ENCODE measurements at regions not wholly inside any gene's neighbourhood (a gene's known extent, or its start where the extent isn't known, plus 50 kb on each side); places are given as distances from the start of the nearest gene placed in this dataset.

DNA sequence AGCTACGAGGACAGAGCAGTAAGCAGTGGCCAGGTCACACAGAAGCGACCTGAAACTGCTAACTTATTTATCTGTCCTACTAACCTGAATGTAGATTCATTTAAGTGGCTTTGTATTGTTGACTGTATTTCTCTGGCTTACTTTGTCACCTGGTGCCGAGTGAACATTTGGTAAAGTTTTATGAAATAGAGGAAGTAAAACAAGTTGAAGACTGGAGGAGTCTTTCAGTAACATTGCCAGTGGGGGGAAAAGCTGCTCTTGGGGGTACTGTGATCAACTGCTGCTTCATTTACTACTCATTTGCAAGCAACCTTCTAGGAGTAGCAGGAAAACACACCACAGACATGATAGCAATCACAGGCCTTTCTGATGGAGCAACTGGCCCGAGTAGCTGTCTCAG is 615.0 kb downstream of the FGF9 start:
- no peak for DNase-seq
- no peak for TF ChIP-seq POLR2A (IDR thresholded peaks at IDR 0.05)
- TF ChIP-seq, protein P1, sequence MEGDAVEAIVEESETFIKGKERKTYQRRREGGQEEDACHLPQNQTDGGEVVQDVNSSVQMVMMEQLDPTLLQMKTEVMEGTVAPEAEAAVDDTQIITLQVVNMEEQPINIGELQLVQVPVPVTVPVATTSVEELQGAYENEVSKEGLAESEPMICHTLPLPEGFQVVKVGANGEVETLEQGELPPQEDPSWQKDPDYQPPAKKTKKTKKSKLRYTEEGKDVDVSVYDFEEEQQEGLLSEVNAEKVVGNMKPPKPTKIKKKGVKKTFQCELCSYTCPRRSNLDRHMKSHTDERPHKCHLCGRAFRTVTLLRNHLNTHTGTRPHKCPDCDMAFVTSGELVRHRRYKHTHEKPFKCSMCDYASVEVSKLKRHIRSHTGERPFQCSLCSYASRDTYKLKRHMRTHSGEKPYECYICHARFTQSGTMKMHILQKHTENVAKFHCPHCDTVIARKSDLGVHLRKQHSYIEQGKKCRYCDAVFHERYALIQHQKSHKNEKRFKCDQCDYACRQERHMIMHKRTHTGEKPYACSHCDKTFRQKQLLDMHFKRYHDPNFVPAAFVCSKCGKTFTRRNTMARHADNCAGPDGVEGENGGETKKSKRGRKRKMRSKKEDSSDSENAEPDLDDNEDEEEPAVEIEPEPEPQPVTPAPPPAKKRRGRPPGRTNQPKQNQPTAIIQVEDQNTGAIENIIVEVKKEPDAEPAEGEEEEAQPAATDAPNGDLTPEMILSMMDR (IDR thresholded peaks at IDR 0.05): no peak
- no peak for TF ChIP-seq EP300 (IDR thresholded peaks at IDR 0.05)
- no peak for TF ChIP-seq POLR2AphosphoS5 (IDR thresholded peaks at IDR 0.05)
- Histone ChIP-seq H3K9me3 (no peaks in the 10 kb centered on the region), H3K27me3 (no peaks in the 10 kb centered on the region), H3K36me3 (no peaks in the 10 kb centered on the region), H3K4me1 (no peaks in the 10 kb centered on the region), H3K27ac (no peak overlapping the region), H3K4me3 (no peak overlapping the region)
- 81 to 93% methylated on average over 4 of the region's 4 CpGs for WGBS, 2 donors
- intact Hi-C loops (cut with DNase I): no loop called here

DNA sequence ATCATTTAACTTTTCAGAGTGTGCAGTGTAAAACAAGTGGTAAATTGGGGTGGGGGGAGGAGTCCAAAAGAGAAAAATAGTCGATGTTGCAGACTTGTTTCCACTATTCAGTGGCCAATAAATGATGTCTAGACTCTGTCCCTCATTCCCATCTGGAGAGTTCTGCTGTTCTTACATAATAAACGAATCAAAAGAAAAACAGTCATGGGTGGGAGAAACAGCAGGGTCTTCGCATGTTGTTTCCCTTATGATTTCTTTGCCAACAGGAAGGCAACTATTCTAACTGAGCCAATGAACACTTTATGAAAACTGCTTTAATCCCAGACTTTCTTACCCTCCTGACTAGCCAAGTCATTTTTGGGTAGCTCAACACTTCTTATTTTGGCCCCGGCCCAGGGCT is 615.5 kb downstream of the FGF9 start:
- Histone ChIP-seq H3K4me1 (no peaks in the 10 kb centered on the region), H3K9me3 (no peaks in the 10 kb centered on the region), H3K4me3 (no peak overlapping the region), H3K36me3 (no peaks in the 10 kb centered on the region), H3K27me3 (no peaks in the 10 kb centered on the region), H3K27ac (no peak overlapping the region)
- no peak for TF ChIP-seq POLR2AphosphoS5 (IDR thresholded peaks at IDR 0.05)
- TF ChIP-seq EP300 (IDR thresholded peaks at IDR 0.05): no peak
- TF ChIP-seq, protein P1 (IDR thresholded peaks at IDR 0.05): no peak
- TF ChIP-seq POLR2A (IDR thresholded peaks at IDR 0.05): no peak
- intact Hi-C loops (cut with DNase I): no loop called here
- DNase-seq: no peak
- WGBS, 2 donors: 73 to 83% methylated on average over 4 of the region's 4 CpGs

DNA sequence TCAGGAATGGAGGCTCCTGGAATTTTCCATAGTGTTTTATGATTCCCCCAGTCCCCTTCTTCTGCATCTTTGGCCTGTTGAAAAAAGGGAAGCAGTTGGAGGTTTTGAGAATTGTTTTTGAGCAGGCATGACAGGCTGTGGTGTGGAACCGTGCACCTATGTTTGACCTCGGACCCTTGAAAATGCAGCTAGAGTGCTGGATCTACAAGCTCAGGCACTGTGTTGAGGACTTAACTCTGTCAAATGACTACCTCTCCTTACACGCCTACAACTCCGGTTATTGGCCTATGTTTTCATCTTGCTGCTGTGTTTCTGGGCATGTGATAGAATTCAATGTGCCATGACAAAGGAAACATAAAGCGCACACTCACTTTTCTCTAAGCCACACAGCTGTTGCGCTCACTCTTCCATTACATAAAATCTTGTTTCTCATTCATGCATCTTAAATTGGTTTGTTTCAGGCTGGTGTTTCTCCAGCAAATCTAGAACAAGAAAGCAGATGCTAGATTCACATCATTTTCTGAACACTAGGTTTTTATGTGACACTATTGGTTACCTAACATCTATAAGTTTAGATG is 616.6 kb downstream of the FGF9 start:
- TF ChIP-seq EP300 (IDR thresholded peaks at IDR 0.05) (no peak), POLR2A (IDR thresholded peaks at IDR 0.05) (no peak), POLR2AphosphoS5 (IDR thresholded peaks at IDR 0.05) (no peak)
- TF ChIP-seq, protein P1 (IDR thresholded peaks at IDR 0.05): no peak
- H3K27ac ChIP-seq: no peak overlapping the region
- 82 to 95% methylated on average over 6 of the region's 6 CpGs for WGBS, 2 donors
- no peaks in the 10 kb centered on the region for H3K36me3 ChIP-seq
- no peaks in the 10 kb centered on the region for H3K27me3 ChIP-seq
- H3K4me1 ChIP-seq: no peaks in the 10 kb centered on the region
- H3K9me3 ChIP-seq: no peaks in the 10 kb centered on the region
- DNase-seq: no peak
- intact Hi-C loops (cut with DNase I): no loop called here
- H3K4me3 ChIP-seq: no peak overlapping the region

DNA sequence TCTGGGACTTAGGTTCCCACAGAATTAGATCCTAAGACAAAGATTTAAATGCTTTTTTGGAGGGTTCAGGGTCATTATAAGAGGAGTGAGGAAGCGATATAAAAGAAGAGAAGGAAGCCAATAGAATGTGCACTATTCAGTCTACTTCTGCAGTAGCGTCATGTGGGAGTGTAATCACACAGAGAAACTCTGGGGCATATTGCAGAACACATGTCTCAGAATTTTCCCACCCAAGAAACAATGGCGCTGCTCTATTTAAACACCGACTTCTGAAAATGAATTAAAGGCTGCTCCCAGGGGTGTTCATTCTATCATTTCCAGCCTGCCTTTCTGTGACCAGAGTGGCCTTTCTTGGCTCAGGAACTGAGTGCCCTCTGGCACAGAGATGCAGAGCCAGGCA is 617.6 kb downstream of the FGF9 start:
- no peaks in the 10 kb centered on the region for H3K36me3 ChIP-seq
- no peak overlapping the region for H3K4me3 ChIP-seq
- H3K27ac ChIP-seq: no peak overlapping the region
- intact Hi-C loops (cut with DNase I): no loop called here
- no peak for DNase-seq
- no peaks in the 10 kb centered on the region for H3K27me3 ChIP-seq
- 95 to 96% methylated on average over 4 of the region's 4 CpGs for WGBS, 2 donors
- no peaks in the 10 kb centered on the region for H3K9me3 ChIP-seq
- H3K4me1 ChIP-seq: no peaks in the 10 kb centered on the region
- no peak for TF ChIP-seq POLR2A (IDR thresholded peaks at IDR 0.05)
- TF ChIP-seq EP300 (IDR thresholded peaks at IDR 0.05): no peak
- TF ChIP-seq POLR2AphosphoS5 (IDR thresholded peaks at IDR 0.05): no peak
- TF ChIP-seq, protein P1 (IDR thresholded peaks at IDR 0.05): no peak

DNA sequence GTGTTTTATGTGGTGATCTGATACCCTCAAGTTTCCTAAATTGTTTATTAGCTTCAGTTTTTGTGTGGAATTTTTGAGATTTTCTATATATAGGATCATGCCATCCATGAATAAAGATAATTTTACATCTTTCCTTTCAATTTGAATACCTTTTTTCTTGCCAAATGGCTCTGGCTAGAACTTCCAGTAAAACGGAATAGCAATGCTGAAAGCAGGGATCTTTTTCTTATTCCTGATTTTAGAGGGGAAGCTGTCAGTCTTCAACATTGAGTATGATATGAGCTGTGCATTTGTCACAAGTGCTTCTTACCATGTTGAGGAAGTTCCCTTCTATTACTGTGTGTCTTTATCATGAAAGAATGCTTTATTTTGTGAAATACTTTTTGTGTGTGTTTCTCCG is 618.8 kb downstream of the FGF9 start:
- H3K9me3 ChIP-seq: no peaks in the 10 kb centered on the region
- intact Hi-C loops (cut with DNase I): no loop called here
- 88 to 90% methylated on average over 2 of the region's 2 CpGs for WGBS, 2 donors
- no peaks in the 10 kb centered on the region for H3K4me1 ChIP-seq
- no peak overlapping the region for H3K27ac ChIP-seq
- TF ChIP-seq EP300 (IDR thresholded peaks at IDR 0.05) (no peak), POLR2AphosphoS5 (IDR thresholded peaks at IDR 0.05) (no peak), POLR2A (IDR thresholded peaks at IDR 0.05) (no peak)
- TF ChIP-seq, protein P1 (IDR thresholded peaks at IDR 0.05): no peak
- H3K27me3 ChIP-seq: no peaks in the 10 kb centered on the region
- H3K36me3 ChIP-seq: no peaks in the 10 kb centered on the region
- DNase-seq: no peak
- H3K4me3 ChIP-seq: no peak overlapping the region
